ENCODE measurements at regions not wholly inside any gene's neighbourhood (a gene's known extent, or its start where the extent isn't known, plus 50 kb on each side); places are given as distances from the start of the nearest gene placed in this dataset.

DNA sequence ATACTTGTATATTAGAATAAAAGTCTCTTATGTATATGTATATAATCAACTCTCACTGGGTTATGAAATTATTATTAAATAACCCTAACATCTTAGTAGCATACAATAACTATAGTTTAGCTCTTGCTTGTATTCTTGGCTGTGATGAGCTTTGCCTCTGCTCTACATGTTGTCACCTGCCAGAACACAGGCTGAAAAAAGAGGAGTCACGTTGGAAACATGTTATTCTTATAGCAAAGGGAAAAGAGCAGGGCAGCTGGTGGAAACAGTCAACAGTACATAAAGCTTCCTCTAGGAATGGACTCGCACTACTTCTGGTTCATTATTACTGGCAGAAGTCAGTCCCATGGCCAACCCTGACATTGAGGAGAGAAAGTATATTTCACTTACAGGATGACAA lies 362.0 kb upstream of the KYNU start:
- intact Hi-C loops (cut with micrococcal nuclease; ENCODE audit: unreplicated experiment) = no loop called here
- CTCF ChIA-PET = no interaction called here
- DNase-seq (ENCODE audit: low spot score) = no peak
- TF ChIP-seq, protein P1, sequence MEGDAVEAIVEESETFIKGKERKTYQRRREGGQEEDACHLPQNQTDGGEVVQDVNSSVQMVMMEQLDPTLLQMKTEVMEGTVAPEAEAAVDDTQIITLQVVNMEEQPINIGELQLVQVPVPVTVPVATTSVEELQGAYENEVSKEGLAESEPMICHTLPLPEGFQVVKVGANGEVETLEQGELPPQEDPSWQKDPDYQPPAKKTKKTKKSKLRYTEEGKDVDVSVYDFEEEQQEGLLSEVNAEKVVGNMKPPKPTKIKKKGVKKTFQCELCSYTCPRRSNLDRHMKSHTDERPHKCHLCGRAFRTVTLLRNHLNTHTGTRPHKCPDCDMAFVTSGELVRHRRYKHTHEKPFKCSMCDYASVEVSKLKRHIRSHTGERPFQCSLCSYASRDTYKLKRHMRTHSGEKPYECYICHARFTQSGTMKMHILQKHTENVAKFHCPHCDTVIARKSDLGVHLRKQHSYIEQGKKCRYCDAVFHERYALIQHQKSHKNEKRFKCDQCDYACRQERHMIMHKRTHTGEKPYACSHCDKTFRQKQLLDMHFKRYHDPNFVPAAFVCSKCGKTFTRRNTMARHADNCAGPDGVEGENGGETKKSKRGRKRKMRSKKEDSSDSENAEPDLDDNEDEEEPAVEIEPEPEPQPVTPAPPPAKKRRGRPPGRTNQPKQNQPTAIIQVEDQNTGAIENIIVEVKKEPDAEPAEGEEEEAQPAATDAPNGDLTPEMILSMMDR (conservative IDR thresholded peaks at IDR 0.05; ENCODE audit: low read depth, low read length) = no peak
- no peak for TF ChIP-seq EZH2 (IDR thresholded peaks at IDR 0.05; ENCODE audit: borderline replicate concordance, low read depth, low read length, poor library complexity, severe bottlenecking)
- Histone ChIP-seq H3K27ac (ENCODE audit: low read depth, low read length, poor library complexity, severe bottlenecking) (no peak overlapping the region), H3K9me3 (ENCODE audit: low read depth, low read length, poor library complexity, severe bottlenecking) (no peaks in the 10 kb centered on the region), H3K4me3 (ENCODE audit: low read depth, low read length, poor library complexity, severe bottlenecking) (no peak overlapping the region), H3K36me3 (ENCODE audit: insufficient read depth, low read length, poor library complexity, severe bottlenecking) (no peaks in the 10 kb centered on the region), H3K4me1 (ENCODE audit: insufficient read depth, low read length, poor library complexity, severe bottlenecking) (no peaks in the 10 kb centered on the region), H3K27me3 (replicated peaks; ENCODE audit: insufficient read depth, low read depth, low read length, poor library complexity) (no peaks in the 10 kb centered on the region)
- POLR2A ChIA-PET (ENCODE audit: low non-redundant PET) = no interaction called here
- BruUV-seq (replicated peaks) = no TSS peak

DNA sequence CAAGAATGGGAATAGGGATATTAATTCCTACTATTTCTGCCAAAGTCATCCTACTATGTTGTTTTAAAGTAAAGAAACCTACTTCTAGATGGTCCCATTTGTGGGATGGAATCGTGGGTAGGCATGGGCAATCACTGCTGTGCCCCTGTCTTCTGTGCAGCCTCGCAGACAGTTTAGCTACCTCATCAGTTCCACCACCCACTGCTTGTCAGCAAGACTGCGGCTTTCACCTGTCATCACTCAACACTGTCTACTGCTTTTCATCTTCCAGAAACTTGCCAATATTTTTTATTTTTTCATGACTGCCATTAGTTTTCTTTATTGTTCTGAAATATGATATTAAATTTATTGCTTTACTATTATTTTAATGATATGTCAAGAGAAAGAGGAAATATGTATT lies 368.1 kb upstream of the KYNU start:
- no peak overlapping the region for H3K4me3 ChIP-seq (ENCODE audit: low read depth, low read length, poor library complexity, severe bottlenecking)
- BruUV-seq (replicated peaks) = no TSS peak
- no peak for DNase-seq (ENCODE audit: low spot score)
- intact Hi-C loops (cut with micrococcal nuclease; ENCODE audit: unreplicated experiment) = no loop called here
- CTCF ChIA-PET = no interaction called here
- H3K27me3 ChIP-seq (replicated peaks; ENCODE audit: insufficient read depth, low read depth, low read length, poor library complexity) = no peaks in the 10 kb centered on the region
- H3K9me3 ChIP-seq (ENCODE audit: low read depth, low read length, poor library complexity, severe bottlenecking) = no peaks in the 10 kb centered on the region
- TF ChIP-seq, protein P1 (conservative IDR thresholded peaks at IDR 0.05; ENCODE audit: low read depth, low read length) = no peak
- no peak for TF ChIP-seq EZH2 (IDR thresholded peaks at IDR 0.05; ENCODE audit: borderline replicate concordance, low read depth, low read length, poor library complexity, severe bottlenecking)
- POLR2A ChIA-PET (ENCODE audit: low non-redundant PET) = no interaction called here
- H3K27ac ChIP-seq (ENCODE audit: low read depth, low read length, poor library complexity, severe bottlenecking) = no peak overlapping the region
- H3K36me3 ChIP-seq (ENCODE audit: insufficient read depth, low read length, poor library complexity, severe bottlenecking) = no peaks in the 10 kb centered on the region
- H3K4me1 ChIP-seq (ENCODE audit: insufficient read depth, low read length, poor library complexity, severe bottlenecking) = no peaks in the 10 kb centered on the region

DNA sequence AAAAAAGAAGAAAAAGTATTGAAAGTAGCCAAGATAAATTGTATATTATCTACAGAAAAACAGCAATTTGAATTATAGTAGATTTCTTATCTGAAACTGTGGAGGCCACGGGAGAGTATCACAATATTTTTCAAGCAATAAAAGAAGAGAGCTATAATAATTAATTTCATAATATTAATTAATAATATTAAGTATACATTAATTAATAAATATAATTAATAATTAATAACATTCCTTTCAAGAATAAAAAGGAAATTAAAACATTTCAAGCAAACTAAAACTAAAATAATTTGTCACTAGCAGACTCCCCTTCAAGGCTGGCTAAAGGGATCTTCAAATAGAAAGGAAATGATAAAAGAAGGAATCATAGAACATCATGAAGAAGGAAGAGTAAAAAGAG lies 372.7 kb upstream of the KYNU start:
- Histone ChIP-seq H3K27ac (ENCODE audit: low read depth, low read length, poor library complexity, severe bottlenecking) (no peak overlapping the region), H3K27me3 (replicated peaks; ENCODE audit: insufficient read depth, low read depth, low read length, poor library complexity) (no peaks in the 10 kb centered on the region), H3K4me3 (ENCODE audit: low read depth, low read length, poor library complexity, severe bottlenecking) (no peak overlapping the region), H3K9me3 (ENCODE audit: low read depth, low read length, poor library complexity, severe bottlenecking) (no peaks in the 10 kb centered on the region), H3K36me3 (ENCODE audit: insufficient read depth, low read length, poor library complexity, severe bottlenecking) (no peaks in the 10 kb centered on the region), H3K4me1 (ENCODE audit: insufficient read depth, low read length, poor library complexity, severe bottlenecking) (peaks cover 3% of the 10 kb centered on the region)
- no peak for DNase-seq (ENCODE audit: low spot score)
- ChIA-PET CTCF (no interaction called here), POLR2A (ENCODE audit: low non-redundant PET) (no interaction called here)
- intact Hi-C loops (cut with micrococcal nuclease; ENCODE audit: unreplicated experiment) = no loop called here
- TF ChIP-seq EZH2 (IDR thresholded peaks at IDR 0.05; ENCODE audit: borderline replicate concordance, low read depth, low read length, poor library complexity, severe bottlenecking) = no peak
- TF ChIP-seq, protein P1 (conservative IDR thresholded peaks at IDR 0.05; ENCODE audit: low read depth, low read length) = no peak
- no TSS peak for BruUV-seq (replicated peaks)
